DND-41 (cell line): ENCODE measurements at regions not wholly inside any gene's neighbourhood (a gene's known extent, or its start where the extent isn't known, plus 50 kb on each side); places are given as distances from the start of the nearest gene placed in this dataset.

Experiments
- ATAC-seq: fragments of 200-7000 bp; cut with Tn5 transposase; 3 replicates; pipeline ENCODE4 v1.9.1; 2021; ENCODE audit warnings: low read depth; ENCODE audit not compliant: insufficient read depth
- DNase-seq: peaks from one replicate; pipeline ENCODE4 v3.0.0-alpha.2; 2020
- H2AFZ ChIP-seq: 2 replicates; pipeline ENCODE4 v1.6.0; 2012; ENCODE audit warnings: low read depth, low read length
- H3K27ac ChIP-seq: 2 replicates; pipeline ENCODE4 v1.5.1; 2012; ENCODE audit warnings: low read length, inconsistent platforms
- H3K27me3 ChIP-seq: fragments of 200-600 bp; sonication (generic); 2 replicates; pipeline ENCODE4 v1.6.0; 2012; ENCODE audit warnings: low read length, mild to moderate bottlenecking, inconsistent platforms; ENCODE audit not compliant: insufficient read depth, poor library complexity
- H3K36me3 ChIP-seq: 2 replicates; pipeline ENCODE4 v1.5.1; 2012; ENCODE audit warnings: low read length, inconsistent platforms; ENCODE audit not compliant: insufficient read depth
- H3K4me1 ChIP-seq: 2 replicates; pipeline ENCODE4 v1.5.1; 2012; ENCODE audit warnings: mild to moderate bottlenecking, low read length; ENCODE audit not compliant: insufficient read depth
- H3K4me2 ChIP-seq: 2 replicates; pipeline ENCODE4 v1.6.0; 2012; ENCODE audit warnings: mild to moderate bottlenecking, moderate library complexity, low read length, inconsistent platforms; ENCODE audit not compliant: insufficient read depth
- H3K4me3 ChIP-seq, 2 experiments: fragments of 200-600 bp in 1 of 2; shearing (Covaris generic) in 1 of 2; 2 replicates each; pipeline ENCODE4 v1.5.1; 2012 to 2016; ENCODE audit warnings: inconsistent platforms in 2 of 2, low read length in 2 of 2, mild to moderate bottlenecking in 2 of 2, low read depth in 1 of 2, moderate library complexity in 1 of 2
- H3K79me2 ChIP-seq: 2 replicates; pipeline ENCODE4 v1.6.0; 2012; ENCODE audit warnings: low read length, inconsistent platforms; ENCODE audit not compliant: insufficient read depth
- H3K9ac ChIP-seq: 2 replicates; pipeline ENCODE4 v1.6.0; 2012; ENCODE audit warnings: low read depth, mild to moderate bottlenecking, inconsistent platforms, low read length, moderate library complexity
- H3K9me3 ChIP-seq: 2 replicates; pipeline ENCODE4 v1.5.1; 2012; ENCODE audit warnings: low read length, moderate library complexity, mild to moderate bottlenecking, inconsistent platforms; ENCODE audit not compliant: insufficient read depth, severe bottlenecking
- H4K20me1 ChIP-seq: 2 replicates; pipeline ENCODE4 v1.6.0; 2012; ENCODE audit warnings: low read length; ENCODE audit not compliant: insufficient read depth
- EZH2 ChIP-seq: IDR thresholded peaks from 3 replicates; pipeline ENCODE4 v1.6.1; 2012; ENCODE audit warnings: borderline replicate concordance, low read depth, mild to moderate bottlenecking, moderate library complexity, low read length, inconsistent platforms; ENCODE audit not compliant: severe bottlenecking
- TF ChIP-seq, protein P1 (sequence below): IDR thresholded peaks from 2 replicates; pipeline ENCODE4 v1.5.1; 2012; ENCODE audit warnings: borderline replicate concordance, low read length, moderate library complexity, mild to moderate bottlenecking; ENCODE audit not compliant: poor library complexity, severe bottlenecking; ENCODE audit errors: extremely low read depth

DNA sequence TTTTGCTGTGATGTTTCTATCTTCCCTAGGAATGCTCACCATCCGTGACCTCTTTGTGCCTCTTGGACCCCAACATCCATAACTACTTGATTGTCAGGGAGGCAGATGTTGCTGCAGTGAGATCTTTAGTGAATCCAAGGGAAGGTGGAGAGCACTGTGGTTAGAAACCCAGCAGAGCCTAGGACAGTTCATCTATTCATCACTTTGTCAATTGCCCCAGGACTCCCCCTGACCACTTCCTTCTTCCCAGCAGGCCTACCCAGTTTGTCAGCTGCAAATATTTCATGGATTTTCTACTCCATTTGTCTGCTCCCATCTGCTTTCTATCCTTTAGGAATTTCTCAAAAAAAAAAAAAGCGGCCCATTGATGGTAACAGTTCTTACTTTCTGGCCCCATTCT, 942.8 kb downstream of the PCDH7 start:
- no peak overlapping the region for H3K9ac ChIP-seq
- no peak for ATAC-seq
- no peak for TF ChIP-seq EZH2
- TF ChIP-seq, protein P1, sequence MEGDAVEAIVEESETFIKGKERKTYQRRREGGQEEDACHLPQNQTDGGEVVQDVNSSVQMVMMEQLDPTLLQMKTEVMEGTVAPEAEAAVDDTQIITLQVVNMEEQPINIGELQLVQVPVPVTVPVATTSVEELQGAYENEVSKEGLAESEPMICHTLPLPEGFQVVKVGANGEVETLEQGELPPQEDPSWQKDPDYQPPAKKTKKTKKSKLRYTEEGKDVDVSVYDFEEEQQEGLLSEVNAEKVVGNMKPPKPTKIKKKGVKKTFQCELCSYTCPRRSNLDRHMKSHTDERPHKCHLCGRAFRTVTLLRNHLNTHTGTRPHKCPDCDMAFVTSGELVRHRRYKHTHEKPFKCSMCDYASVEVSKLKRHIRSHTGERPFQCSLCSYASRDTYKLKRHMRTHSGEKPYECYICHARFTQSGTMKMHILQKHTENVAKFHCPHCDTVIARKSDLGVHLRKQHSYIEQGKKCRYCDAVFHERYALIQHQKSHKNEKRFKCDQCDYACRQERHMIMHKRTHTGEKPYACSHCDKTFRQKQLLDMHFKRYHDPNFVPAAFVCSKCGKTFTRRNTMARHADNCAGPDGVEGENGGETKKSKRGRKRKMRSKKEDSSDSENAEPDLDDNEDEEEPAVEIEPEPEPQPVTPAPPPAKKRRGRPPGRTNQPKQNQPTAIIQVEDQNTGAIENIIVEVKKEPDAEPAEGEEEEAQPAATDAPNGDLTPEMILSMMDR: no peak
- H3K79me2 ChIP-seq: no peaks in the 10 kb centered on the region
- no peaks in the 10 kb centered on the region for H4K20me1 ChIP-seq
- H3K9me3 ChIP-seq: no peaks in the 10 kb centered on the region
- H3K36me3 ChIP-seq: no peaks in the 10 kb centered on the region
- H3K4me2 ChIP-seq: no peak overlapping the region
- no peak for DNase-seq
- H3K4me3 ChIP-seq: no peak overlapping the region
- no peak overlapping the region for H2AFZ ChIP-seq
- no peak overlapping the region for H3K27ac ChIP-seq
- H3K4me1 ChIP-seq: no peaks in the 10 kb centered on the region
- no peaks in the 10 kb centered on the region for H3K27me3 ChIP-seq

DNA sequence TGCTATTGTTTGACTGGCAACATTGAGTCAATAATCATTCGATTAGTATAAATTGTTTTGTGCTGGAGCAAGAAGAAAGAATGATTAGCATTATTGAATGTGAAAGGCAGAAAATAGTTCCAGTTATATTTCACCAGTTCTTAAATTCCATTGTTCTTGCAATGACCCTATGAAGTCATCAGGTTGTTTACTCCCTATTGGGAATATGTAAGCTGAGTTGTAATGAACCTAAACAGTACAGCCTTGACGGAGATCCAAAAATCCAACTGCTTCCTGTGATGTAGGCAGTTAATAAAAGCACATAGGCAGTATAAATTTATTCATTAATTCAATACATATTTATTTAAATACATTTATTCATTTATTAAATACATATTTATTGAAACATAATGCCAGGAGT, 947.5 kb downstream of the PCDH7 start:
- ATAC-seq (no peak), DNase-seq (no peak)
- Histone ChIP-seq H3K36me3 (no peaks in the 10 kb centered on the region), H3K27me3 (no peaks in the 10 kb centered on the region), H3K9me3 (no peaks in the 10 kb centered on the region), H4K20me1 (no peaks in the 10 kb centered on the region), H3K79me2 (no peaks in the 10 kb centered on the region), H3K4me1 (no peaks in the 10 kb centered on the region), H2AFZ (no peak overlapping the region), H3K4me2 (no peak overlapping the region), H3K9ac (no peak overlapping the region), H3K27ac (no peak overlapping the region), H3K4me3 (no peak overlapping the region)
- TF ChIP-seq, protein P1: no peak
- no peak for TF ChIP-seq EZH2

DNA sequence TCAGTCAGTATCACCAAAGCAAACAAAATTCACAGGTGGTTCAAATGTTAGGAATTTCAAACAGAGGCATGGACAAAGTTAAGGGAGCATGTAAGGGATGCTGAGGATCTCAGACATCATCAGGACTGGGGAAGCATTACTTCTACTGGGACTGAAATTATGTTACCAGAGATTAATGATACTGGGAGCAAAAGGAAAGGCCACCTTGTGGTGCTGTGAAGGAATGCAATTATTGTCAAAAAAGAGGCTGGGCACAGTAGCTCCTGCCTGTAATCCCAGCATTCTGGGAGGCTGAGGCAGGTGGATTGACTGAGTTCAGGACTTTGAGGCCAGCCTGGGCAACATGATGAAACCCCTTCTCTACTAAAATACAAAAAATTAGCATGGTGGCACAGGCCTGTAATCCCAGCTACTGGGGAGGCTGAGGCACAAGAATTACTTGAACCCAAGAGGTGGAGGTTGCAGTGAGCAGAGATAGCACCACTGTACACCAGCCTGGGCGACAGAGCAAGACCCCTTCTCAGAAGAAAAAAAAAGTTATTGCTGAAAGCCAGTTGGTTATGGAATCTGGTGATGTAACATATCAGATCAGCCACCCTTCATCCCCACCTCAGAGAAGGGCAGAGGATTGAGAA, 954.3 kb downstream of the PCDH7 start:
- TF ChIP-seq EZH2: no peak
- TF ChIP-seq, protein P1: peak; percentile 31
- Histone ChIP-seq H3K4me3 (no peak overlapping the region), H3K27me3 (no peaks in the 10 kb centered on the region), H3K36me3 (no peaks in the 10 kb centered on the region), H3K4me2 (no peak overlapping the region), H2AFZ (no peak overlapping the region), H3K9me3 (no peaks in the 10 kb centered on the region), H3K79me2 (no peaks in the 10 kb centered on the region), H4K20me1 (no peaks in the 10 kb centered on the region), H3K4me1 (no peaks in the 10 kb centered on the region), H3K27ac (no peak overlapping the region), H3K9ac (no peak overlapping the region)
- DNase-seq (no peak), ATAC-seq (no peak)

DNA sequence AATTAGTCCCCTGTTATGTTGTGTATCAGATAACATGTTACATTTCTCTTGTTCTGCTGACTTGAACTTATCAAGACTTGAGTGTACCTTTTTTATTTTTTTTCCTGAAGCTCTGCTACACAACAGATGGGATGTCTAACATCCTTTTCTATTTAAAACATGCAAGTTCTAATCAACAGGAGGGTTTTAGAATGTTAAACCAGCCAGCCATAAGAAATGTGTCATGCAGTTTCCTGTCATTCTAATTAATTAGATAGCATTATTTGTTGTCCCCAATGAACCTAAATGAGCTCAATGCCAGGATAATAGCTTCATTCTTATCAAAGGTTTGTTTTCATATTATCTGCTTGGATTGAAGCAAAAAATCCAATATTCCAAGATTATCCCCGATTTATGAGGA, 958.2 kb downstream of the PCDH7 start:
- DNase-seq: no peak
- Histone ChIP-seq H3K27ac (no peak overlapping the region), H4K20me1 (no peaks in the 10 kb centered on the region), H3K4me1 (no peaks in the 10 kb centered on the region), H3K9ac (no peak overlapping the region), H3K4me3 (no peak overlapping the region), H2AFZ (no peak overlapping the region), H3K9me3 (no peaks in the 10 kb centered on the region), H3K4me2 (no peak overlapping the region), H3K27me3 (no peaks in the 10 kb centered on the region), H3K79me2 (no peaks in the 10 kb centered on the region), H3K36me3 (no peaks in the 10 kb centered on the region)
- no peak for TF ChIP-seq EZH2
- TF ChIP-seq, protein P1: no peak
- ATAC-seq: no peak
